DMS53 treated with DMSO at 0.1 percent for 48 hours (cell line): ENCODE measurements at regions not wholly inside any gene's neighbourhood (a gene's known extent, or its start where the extent isn't known, plus 50 kb on each side); places are given as distances from the start of the nearest gene placed in this dataset.
"Not testable (repeated sequence)": the region's sequence is repeated elsewhere in the genome, so short reads cannot be mapped to it uniquely, and the experiment has no call there.

ENCODE experiments used
- DNase-seq: peaks from one replicate; lab custom pipeline; 2025; ENCODE audit not compliant: unreplicated experiment; lab: John Stamatoyannopoulos, UW

DNA sequence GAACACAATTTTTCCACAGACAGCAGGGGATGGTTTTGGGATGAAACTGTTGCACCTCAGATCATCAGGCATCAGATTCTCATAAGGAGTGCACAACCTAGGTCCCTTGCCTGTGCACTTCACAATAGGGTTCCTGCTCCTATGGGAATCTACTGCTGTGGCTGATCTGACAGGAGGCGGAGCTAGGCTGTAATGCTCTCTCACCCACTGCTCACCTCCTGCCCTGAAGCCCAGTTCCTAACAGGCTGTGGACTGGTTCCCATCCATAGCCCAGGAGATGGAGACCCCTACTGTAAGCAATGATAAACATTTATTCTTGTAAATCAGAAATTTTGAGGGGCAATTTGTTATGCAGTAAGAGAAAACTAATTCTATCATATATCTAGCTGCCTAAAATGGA, 1234.7 kb downstream of the SLITRK1 start:
- no peak for DNase-seq

DNA sequence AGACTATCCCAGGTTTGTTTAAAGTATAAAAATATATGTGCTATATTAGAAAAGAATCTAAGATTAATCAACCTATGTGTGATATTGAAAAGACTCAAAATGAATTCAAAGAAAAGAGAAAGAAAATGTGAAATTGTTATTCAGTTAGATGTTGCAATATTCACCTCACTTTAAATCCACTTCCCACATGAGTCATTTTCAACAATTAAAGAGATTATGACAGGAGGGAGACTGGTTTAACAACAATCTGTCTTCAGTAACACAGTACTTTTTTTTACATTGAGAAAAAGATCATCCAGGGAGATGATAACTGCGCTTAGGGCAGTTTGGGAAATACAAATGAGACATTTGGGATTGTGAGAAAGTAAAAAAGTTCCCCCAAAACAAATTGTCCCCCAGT, 1246.2 kb downstream of the SLITRK1 start:
- no peak for DNase-seq

DNA sequence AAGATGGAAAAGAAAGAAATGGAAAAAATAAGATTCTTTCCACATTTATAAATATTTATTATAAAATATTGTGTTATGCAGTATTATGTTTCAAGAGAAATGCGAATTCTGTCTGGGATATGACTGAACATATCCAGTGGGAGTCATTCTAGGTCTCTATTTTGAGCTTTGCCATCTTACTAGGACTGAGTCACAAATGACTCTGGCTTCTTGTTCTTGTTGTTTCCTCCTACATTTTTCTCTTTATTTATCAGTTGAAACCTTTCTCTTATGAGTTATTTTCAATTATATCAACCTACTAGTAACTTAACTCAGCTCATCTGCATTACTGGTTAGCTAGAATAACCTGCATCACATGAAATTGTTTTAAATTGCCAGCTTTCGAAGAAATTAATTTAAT, 1247.3 kb downstream of the SLITRK1 start:
- DNase-seq: no peak

DNA sequence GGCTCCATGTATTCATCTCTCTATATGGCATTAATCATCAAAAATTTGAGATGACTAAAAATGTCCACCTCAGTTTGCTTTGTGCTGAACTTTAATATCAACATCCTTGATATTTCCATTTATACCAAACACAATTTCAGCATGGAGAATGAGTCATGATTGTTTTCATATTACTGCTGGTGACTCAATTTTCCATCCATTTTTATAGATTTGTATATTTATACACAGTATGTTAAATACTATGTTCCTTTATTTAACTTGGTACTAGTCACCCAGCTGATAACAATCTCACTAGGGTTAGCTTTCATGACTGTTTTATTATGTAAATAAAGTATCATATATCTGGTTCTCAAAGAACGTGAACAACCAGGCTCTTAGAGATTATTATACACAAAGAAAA, 1255.1 kb downstream of the SLITRK1 start:
- DNase-seq: peak; percentile 50

DNA sequence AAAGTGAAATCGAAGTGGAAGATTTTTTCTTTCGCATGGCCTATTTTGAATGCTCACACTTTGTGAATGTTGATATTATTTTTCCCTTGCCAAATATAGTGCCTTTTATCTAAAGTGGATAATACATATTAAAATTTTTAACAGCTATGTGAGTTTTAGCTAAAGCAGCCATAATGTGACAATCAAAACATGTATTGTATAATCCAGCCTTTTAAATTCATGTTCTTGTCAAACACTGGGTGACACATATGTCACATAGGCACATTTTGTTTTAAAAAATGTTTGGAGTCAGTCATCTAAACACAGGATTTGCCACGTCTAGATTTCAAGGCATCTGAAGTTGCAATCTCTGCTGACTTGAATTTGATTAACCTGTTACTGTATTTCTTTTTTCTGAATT, 1256.6 kb downstream of the SLITRK1 start:
- no peak for DNase-seq

DNA sequence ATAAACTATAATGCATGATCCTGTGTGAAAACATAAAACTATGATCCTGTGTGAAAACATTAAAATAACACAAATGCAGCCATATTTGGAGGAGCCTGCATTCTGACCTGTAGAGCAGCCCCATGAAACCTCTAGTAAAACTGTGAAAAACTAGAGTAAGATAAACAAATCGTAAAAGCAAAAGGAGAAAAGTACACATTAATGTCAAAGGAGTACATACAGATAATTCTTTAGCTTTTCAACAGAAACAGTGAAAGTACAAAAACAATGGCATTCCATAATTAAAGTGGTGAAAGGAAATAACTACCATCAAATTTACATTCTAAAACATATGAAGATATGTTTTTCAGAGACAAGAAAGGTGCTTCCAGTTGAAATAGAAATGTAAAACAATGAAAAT, 1267.2 kb downstream of the SLITRK1 start:
- DNase-seq: no peak

DNA sequence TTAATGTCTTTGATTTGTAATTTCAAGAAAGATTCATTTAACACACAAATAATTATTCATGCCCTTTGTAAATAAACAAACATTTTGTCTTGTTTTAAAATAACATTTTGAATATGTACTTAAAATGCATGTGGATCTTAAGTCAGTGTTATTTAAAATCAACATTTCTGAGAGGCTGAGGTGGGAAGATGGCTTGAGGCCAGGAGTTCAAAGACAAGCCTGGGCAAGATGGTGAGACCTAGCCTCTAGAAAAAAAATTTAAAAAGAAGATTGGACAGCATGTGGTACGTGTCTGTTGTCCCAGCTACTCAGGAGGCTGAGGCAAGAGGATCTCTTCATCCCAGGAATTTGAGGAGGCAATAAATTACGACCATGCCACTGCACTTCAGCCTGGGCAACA, 1268.2 kb downstream of the SLITRK1 start:
- DNase-seq: no peak

DNA sequence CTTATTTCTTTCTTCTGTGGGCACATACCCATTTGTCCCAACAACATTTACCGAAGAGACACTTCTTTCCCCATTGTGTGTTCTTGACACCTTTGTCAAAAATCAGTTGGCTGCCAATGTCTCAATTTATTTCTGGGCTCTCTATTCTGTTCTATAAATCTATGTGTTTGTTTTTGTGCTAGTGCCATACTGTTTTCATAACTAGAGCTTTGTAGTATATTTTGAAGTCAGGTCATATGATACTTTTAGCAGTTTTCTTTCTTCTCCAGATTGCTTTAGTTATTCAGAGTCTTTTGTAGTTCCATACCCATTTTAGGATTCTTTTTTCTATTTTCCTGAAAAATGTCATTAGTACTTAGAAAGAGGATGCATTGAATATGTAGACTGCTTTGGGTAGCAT, 1276.3 kb downstream of the SLITRK1 start:
- DNase-seq: no peak

DNA sequence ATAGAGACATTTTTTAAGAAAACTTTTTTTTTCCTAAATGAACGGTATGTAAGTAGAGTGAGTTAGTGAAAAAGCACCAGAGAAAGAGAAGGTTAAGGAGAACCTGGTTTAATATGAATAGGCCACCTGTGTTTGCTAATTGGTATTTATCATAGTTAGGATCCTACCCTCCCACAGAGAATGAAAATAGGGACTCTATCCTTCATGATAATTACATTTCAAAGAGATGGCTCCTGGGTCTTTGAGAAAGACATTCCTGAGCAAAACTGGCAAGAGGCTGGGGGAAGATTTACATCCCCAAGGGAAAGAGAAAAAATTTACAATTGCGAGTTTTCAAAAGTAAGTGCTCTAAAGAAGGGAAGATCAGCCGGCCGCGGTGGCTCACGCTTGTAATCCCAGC, 1284.5 kb downstream of the SLITRK1 start:
- DNase-seq: no peak

DNA sequence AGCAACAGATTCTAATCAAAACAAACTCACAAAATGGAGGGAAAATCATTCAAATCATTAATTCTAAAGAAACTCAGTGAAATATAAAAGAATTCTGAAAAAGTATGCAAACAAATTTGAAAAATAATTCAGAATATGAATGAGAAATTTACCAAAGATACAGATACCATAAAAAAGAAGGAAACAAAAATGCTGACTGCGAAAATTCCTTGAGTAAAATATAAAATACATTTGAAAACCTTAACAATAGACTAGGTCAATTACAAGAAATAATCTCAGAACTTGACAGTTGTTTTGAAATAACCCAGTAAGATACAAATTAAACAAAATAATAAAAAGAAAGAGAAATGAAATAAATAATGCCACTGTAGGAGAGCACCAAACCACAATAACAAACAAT, 1289.0 kb downstream of the SLITRK1 start:
- DNase-seq: no peak

DNA sequence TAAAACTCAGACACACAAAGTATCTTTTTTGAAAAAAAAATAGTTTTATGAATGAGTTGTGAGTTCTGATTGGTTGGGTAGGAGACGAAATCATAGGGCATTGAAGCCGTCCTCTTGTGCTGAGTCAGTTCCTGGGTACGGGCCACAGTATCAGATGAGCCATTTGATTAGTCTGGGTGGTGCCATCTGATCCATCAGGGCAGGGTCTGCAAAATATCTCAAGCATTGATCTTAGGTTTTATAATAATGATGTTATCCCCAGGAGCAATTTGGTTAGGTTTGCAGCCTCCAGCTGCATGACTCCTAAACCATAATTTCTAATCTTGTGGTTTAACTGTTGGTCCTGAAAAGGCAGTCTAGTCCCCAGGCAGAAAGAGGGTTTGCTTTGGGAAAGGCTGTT, 1310.6 kb downstream of the SLITRK1 start:
- DNase-seq: no peak

DNA sequence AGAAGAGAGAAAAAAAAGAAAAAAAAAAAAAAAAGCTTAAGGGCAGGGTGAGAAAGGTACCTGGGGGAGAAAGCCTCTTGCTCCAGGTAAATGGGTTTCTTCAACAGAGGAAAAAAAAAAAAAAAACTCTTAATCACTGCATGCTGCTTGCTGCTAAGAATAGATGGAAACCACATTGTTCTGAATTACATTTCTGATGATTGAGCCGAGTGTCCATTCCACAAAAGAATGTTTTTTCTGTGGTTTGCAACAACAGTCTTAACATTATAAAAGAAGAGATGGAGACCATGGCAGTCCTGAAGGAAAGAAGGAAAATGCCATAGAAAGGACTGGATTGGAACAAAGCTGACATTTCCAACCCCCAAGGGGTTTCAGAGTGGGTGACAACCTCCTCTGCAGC, 1312.7 kb downstream of the SLITRK1 start:
- no peak for DNase-seq

DNA sequence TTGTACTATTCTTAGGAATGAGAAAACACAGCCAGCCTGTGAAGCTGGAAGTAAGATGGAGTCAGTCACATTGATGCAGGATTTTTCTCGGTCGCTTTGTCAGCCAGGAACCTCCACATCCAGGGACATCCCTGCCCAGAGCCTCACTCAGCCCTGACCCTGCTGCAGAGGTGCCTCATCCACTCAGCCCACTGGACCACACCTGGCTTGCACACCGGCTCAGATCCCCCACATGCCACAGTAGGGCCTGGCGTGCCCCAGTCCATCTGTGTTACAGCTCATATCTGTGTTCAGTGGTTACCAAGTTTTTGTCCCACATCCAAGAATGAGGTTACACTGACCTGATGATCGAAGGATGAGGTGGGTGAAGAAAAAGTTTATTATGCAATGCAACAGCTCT, 1315.4 kb downstream of the SLITRK1 start:
- no peak for DNase-seq

DNA sequence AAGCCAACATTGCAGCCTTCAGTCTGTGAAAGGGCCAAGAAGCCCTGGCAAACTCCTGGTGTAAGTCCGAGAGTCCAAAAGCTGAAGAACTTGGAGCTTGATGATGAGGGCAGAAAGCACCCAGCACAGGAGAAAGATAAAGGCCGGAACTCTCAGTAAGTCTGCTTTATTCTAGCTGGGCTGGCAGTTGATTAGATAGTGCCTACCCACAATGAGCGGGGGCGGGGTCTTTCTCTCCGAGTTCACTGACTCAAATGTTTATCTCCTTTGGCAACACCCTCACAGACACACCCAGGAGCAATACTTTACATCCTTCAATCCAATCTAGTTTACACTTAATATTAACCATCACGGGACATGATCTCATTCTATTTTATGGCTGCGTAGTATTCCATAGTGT, 1317.1 kb downstream of the SLITRK1 start:
- no peak for DNase-seq

DNA sequence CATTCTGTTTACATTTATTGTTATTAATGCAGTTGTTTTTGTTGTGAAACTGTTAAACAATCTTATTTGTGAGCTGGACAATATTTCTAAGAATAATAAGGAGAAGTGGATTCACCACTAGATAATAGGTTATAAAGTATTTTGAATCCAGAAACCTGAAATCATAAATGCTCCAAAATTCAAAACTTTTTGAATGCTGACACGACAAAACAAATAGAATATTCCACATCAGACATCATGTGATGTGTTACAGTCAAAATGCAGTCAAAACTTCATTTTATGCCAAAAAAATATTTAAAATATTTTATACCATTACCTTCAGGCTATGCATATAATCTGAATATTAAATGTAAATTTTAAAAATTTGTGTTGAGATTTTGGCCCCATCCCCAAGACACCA, 1321.4 kb downstream of the SLITRK1 start:
- no peak for DNase-seq

DNA sequence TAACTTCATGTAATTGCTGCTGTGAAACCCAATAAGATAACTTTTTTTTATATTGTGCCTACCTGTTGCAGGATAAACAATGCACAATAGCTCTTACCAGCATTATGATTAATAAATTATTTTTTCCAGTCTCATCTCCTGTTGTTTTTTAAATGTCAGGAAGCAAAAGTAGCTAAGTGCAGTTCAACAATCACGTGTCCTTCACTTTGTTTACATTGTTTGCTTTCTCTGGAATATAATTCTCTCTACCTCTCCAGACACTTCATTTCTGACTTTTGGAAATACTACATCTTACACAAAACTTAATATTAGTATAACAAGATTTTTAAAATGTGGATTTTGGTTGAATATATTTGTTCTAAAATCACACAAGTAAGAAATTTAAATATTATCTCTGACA, 1359.4 kb downstream of the SLITRK1 start:
- no peak for DNase-seq

DNA sequence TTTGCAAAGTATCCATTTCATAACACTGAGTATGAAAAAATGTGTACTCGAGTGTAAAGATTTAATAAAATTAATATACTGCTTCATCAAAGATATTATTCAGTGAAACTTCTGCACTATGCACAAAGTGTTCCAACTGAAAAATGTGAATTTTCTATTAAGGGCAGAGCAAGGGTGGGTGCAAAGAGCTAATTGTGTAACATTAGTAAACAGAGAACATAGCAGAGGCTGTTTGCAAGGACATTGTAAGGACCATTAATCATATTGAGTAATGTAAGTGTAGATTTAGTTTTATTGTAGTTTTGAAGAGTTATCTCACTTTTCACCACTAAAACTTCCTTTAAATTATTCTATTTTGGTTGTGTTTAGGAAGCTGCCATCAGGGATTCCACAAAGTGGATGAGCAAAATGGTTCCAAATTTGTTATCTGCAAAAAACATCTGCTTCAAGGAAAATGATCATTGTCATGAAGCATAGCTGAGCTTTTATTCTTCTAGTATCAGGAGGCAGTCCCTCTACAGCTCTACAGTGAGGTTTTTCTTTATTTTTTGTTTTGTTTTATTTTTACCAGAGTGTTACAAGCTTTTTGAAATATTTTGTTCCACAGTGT, 1375.4 kb downstream of the SLITRK1 start:
- DNase-seq: no peak

DNA sequence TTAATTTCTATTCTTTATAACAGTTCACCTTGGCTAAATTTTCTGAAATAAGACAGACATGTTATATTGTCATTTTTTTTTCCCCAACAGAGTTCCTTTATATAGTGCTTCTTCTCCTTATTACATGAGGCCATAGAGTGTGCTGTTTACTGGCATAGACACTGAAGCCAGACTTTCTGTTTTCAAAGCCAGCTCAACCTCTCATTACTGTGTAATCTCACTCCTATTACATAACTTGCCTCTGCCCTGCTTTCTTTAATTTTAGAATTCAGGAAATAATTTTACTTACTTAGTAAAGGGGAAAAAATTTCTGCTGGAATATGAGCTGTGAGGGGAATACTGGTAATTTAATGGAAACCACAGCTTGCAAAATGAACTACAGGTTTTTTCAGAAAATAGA, 1380.4 kb downstream of the SLITRK1 start:
- no peak for DNase-seq

DNA sequence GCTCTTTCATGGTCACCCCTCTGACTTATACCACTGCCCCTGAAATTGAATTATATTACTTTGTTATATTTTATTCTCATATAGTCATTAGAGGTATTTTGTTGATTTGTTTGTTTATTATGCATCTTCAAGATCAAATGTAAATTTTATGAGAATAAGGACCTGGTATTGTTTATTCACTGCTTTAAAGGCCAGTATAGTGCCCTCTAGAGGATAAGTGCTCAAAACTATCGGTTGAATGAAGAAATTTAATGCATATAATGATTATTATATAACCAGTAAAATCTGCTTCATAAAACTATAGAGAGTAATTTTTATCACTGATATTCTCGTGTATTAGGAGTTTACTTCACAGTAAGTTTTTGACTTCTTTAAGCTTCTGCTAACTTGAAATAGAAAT, 1401.9 kb downstream of the SLITRK1 start:
- no peak for DNase-seq

DNA sequence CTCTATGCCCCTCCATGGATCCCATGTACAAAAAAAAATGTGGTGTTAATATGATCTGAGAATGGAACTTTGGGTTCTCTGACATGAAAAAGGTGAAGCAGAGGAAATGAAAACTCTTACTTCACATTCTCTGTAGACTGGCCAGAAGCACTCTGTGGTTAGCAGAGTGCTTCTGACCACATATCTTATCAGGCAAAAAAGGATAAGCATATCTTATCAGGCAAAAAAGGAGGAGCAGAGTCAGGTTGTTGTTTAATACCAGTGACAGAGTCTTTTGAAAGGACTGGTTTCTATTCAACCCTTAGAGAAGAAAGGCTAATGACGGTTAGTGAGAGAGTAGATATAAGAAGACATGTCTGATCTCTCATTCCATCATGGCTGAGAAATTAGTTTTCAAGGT, 1404.8 kb downstream of the SLITRK1 start:
- DNase-seq: no peak

DNA sequence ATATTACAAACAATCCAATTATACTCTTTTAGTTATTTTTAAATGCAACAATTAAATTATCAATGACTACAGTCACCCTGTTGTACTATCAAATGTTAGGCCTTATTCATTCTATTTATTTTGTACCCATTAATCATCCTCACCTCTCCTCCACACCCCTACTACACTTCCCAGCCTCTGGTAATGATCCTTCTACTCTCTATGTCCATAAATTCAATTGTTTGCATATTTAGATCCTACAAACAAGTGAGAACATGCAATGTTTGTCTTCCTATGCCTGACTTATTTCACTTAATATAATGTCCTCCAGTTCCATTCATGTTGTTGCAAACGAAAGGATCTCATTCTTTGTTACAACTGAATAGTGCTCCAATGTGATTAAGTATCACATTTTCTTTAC, 1414.6 kb downstream of the SLITRK1 start:
- DNase-seq: peak; percentile 21

DNA sequence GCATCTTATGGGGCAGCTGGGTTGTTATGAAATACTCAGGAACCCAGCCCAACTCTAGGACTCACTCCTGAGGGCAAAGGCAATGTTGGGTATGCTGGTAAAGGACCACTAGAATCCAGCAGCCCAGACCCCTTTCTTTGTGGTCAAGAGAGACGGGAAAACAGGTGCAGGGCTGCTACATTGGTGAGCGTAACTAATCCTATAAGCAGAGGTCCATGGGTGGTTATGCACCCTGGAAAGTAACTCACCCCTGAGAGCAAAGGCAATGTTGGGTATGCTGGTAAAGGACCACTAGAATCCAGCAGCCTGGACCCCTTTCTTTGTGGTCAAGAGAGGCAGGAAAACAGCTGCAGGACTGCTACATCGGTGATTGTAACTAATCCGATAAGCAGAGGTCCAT, 1422.7 kb downstream of the SLITRK1 start:
- DNase-seq: not testable (repeated sequence)

DNA sequence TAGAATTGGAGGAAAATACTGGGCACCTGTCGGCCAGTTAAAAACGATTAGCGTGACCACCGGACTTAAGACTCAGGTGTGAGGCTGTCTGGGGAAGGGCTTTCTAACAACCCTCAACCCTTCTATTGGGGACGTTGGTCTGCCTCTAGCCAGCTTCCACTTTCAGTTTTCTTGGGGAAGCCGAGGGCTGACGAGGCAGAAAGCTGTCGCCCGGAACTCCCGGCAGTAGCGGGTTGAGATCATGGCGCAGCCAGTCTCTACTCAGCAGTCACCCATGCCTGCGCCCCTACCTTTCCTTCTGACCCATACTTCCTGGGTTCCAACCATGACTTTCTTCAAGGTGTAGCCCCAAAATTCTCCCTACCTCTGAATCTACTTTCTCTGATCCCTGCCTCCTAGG, 1424.1 kb downstream of the SLITRK1 start:
- no peak for DNase-seq

DNA sequence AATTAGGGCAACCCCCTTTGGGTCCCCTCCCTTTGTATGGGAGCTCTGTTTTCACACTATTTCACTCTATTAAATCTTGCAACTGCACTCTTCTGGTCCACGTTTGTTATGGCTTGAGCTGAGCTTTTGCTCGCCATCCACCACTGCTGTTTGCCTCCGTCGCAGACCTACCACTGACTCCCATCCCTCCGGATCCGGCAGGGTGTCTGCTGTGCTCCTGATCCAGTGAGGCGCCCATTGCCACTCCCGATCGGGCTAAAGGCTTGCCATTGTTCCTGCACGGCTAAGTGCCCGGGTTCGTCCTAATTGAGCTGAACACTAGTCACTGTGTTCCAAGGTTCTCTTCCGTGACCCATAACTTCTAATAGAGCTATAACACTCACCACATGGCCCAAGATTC, 1424.7 kb downstream of the SLITRK1 start:
- DNase-seq: not testable (repeated sequence)
